ENCODE measurements at regions not wholly inside any gene's neighbourhood (a gene's known extent, or its start where the extent isn't known, plus 50 kb on each side); places are given as distances from the start of the nearest gene placed in this dataset.
A peak's percentile ranks its signal among the peaks of the same experiment; 100 is the strongest.
"Not testable (repeated sequence)": the region's sequence is repeated elsewhere in the genome, so short reads cannot be mapped to it uniquely, and the experiment has no call there.

DNA sequence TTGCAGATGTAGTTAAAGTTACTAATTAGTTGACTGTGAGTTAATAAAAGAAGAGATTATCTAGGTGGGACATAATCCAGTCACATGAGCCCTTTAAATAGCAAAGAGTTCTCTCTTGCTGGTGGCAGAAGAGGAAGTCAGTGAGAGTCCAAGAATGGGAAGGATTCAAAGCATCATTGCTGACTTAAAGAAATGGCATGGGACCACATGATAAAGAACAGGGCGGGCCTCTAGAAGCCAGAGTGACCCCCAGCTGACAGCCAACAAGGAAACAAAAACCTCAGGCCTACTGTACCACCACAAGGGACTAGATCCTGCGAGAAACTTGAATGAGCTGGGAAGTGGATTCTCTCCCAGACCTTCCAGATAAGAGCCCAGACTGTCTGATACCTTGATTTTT, 447.2 kb upstream of the CCDC54 start:
- ATAC-seq (no peak), DNase-seq (ENCODE audit: low spot score in 2 of 2) (no peak)
- H3K4me3 Mint-ChIP-seq = no peak overlapping the region
- no peaks in the 10 kb centered on the region for H3K36me3 Mint-ChIP-seq
- no peaks in the 10 kb centered on the region for H3K4me1 Mint-ChIP-seq
- no peaks in the 10 kb centered on the region for H3K9me3 Mint-ChIP-seq
- no peak overlapping the region for H3K27ac Mint-ChIP-seq

GRCh38 chr3:106931904-106932303, 445.3 kb upstream of the CCDC54 start:
- H3K36me3 Mint-ChIP-seq = no peaks in the 10 kb centered on the region
- no peaks in the 10 kb centered on the region for H3K9me3 Mint-ChIP-seq
- H3K27ac Mint-ChIP-seq = no peak overlapping the region
- no peaks in the 10 kb centered on the region for H3K4me1 Mint-ChIP-seq
- H3K4me3 Mint-ChIP-seq = no peak overlapping the region
- ATAC-seq (no peak), DNase-seq (ENCODE audit: low spot score in 2 of 2) (no peak)

- no peak for DNase-seq (ENCODE audit: low spot score in 2 of 2)
- Mint-ChIP-seq H3K27ac (no peak overlapping the region), H3K36me3 (no peaks in the 10 kb centered on the region), H3K4me1 (no peaks in the 10 kb centered on the region), H3K4me3 (no peak overlapping the region), H3K9me3 (no peaks in the 10 kb centered on the region)
- no peak for ATAC-seq
These were observed 440.9 kb upstream of the CCDC54 start for GRCh38 chr3:106936337-106936736.

DNA sequence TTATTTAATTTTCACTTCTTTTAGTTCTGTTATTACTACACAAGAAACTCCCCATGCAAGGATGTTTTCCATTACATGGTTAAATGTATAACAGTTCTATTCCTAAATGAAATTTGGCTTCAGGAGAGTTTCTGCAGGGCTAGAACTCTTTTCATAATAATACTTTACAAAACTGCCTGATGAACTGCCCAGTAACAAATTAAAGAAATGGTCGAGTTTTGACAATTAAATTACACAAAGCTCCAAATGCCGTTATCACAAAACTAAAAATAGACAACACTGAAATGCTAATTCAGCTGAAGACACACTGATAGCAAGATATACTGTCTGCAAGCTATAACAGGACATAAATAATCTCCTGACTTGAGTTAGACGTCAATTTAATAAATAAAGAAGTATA, 435.2 kb upstream of the CCDC54 start:
- H3K36me3 Mint-ChIP-seq = no peaks in the 10 kb centered on the region
- no peak overlapping the region for H3K27ac Mint-ChIP-seq
- H3K9me3 Mint-ChIP-seq = peaks cover 3% of the 10 kb centered on the region
- no peak overlapping the region for H3K4me3 Mint-ChIP-seq
- ATAC-seq = no peak
- DNase-seq (ENCODE audit: low spot score in 2 of 2) = no peak
- H3K4me1 Mint-ChIP-seq = no peaks in the 10 kb centered on the region

- Mint-ChIP-seq H3K36me3 (no peaks in the 10 kb centered on the region), H3K4me1 (no peaks in the 10 kb centered on the region), H3K27ac (no peak overlapping the region), H3K4me3 (no peak overlapping the region), H3K9me3 (peaks cover 3% of the 10 kb centered on the region)
- DNase-seq (ENCODE audit: low spot score in 2 of 2) (no peak), ATAC-seq (no peak)
These were observed 434.2 kb upstream of the CCDC54 start for GRCh38 chr3:106943071-106943470.

- DNase-seq (ENCODE audit: low spot score in 2 of 2) (no peak), ATAC-seq (no peak)
- no peaks in the 10 kb centered on the region for H3K36me3 Mint-ChIP-seq
- H3K4me3 Mint-ChIP-seq = no peak overlapping the region
- no peaks in the 10 kb centered on the region for H3K4me1 Mint-ChIP-seq
- H3K9me3 Mint-ChIP-seq = peaks cover 3% of the 10 kb centered on the region
- no peak overlapping the region for H3K27ac Mint-ChIP-seq
These were observed 431.8 kb upstream of the CCDC54 start for GRCh38 chr3:106945435-106945834.

GRCh38 chr3:106946866-106947265, 430.4 kb upstream of the CCDC54 start:
- H3K9me3 Mint-ChIP-seq = peaks cover 3% of the 10 kb centered on the region
- H3K4me3 Mint-ChIP-seq = no peak overlapping the region
- DNase-seq (ENCODE audit: low spot score in 2 of 2) (no peak), ATAC-seq (no peak)
- H3K4me1 Mint-ChIP-seq = no peaks in the 10 kb centered on the region
- no peak overlapping the region for H3K27ac Mint-ChIP-seq
- no peaks in the 10 kb centered on the region for H3K36me3 Mint-ChIP-seq

GRCh38 chr3:106957029-106957428, 420.2 kb upstream of the CCDC54 start:
- ATAC-seq (no peak), DNase-seq (ENCODE audit: low spot score in 2 of 2) (no peak)
- Mint-ChIP-seq H3K36me3 (no peaks in the 10 kb centered on the region), H3K9me3 (peaks cover 2% of the 10 kb centered on the region), H3K4me1 (no peaks in the 10 kb centered on the region), H3K27ac (no peak overlapping the region), H3K4me3 (no peak overlapping the region)

- Mint-ChIP-seq H3K27ac (no peak overlapping the region), H3K4me3 (no peak overlapping the region), H3K9me3 (no peaks in the 10 kb centered on the region), H3K4me1 (no peaks in the 10 kb centered on the region), H3K36me3 (no peaks in the 10 kb centered on the region)
- no peak for ATAC-seq
- DNase-seq (ENCODE audit: low spot score in 2 of 2) = no peak
These were observed 414.2 kb upstream of the CCDC54 start for GRCh38 chr3:106962993-106963392.

GRCh38 chr3:106963442-106963841, 413.8 kb upstream of the CCDC54 start:
- H3K4me1 Mint-ChIP-seq = no peaks in the 10 kb centered on the region
- no peaks in the 10 kb centered on the region for H3K9me3 Mint-ChIP-seq
- H3K27ac Mint-ChIP-seq = no peak overlapping the region
- no peak overlapping the region for H3K4me3 Mint-ChIP-seq
- H3K36me3 Mint-ChIP-seq = no peaks in the 10 kb centered on the region
- ATAC-seq = no peak
- DNase-seq (ENCODE audit: low spot score in 2 of 2) = no peak

DNA sequence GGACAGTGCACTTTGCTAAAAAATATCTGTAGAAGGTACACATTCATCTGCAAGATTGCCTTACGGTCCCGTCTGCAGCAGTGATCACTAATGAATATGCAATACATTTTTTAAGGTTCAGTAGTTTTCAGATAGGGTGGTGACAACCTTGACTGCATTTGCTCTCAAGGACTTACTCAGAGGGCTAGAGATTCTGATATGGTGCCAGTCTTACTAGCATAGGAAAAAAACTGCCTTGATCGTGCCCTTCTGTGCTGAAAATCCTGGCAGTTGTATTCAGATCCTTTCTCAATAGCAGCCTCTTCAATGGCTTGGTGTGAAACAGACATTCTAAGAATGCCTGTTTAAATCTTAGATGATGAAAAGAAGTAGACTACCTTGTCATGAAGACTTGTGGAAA, 411.9 kb upstream of the CCDC54 start:
- Mint-ChIP-seq H3K9me3 (no peaks in the 10 kb centered on the region), H3K4me1 (no peaks in the 10 kb centered on the region), H3K27ac (no peak overlapping the region), H3K4me3 (no peak overlapping the region), H3K36me3 (no peaks in the 10 kb centered on the region)
- no peak for ATAC-seq
- no peak for DNase-seq (ENCODE audit: low spot score in 2 of 2)

DNA sequence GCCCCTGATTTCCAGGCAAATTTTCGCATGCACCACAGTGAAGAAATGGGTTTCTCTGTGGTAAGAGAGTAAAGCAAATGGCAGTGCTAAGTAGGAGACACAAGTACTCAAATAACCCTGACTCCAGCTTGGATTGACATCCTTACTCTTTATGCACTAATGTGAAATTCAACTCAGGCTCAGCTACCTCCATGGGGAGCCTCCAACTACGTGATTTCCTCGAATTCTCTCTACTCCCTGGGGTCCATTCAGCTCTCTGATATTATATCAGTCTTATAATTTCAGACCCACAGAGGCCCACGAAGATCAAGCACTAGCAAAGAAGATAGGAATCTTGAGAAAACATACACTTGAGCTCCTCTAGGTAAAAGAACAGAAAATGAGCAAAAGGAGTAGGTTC, 407.6 kb upstream of the CCDC54 start:
- H3K27ac Mint-ChIP-seq = no peak overlapping the region
- ATAC-seq = no peak
- H3K4me1 Mint-ChIP-seq = no peaks in the 10 kb centered on the region
- H3K36me3 Mint-ChIP-seq = no peaks in the 10 kb centered on the region
- DNase-seq (ENCODE audit: low spot score in 2 of 2) = no peak
- no peak overlapping the region for H3K4me3 Mint-ChIP-seq
- H3K9me3 Mint-ChIP-seq = no peaks in the 10 kb centered on the region

DNA sequence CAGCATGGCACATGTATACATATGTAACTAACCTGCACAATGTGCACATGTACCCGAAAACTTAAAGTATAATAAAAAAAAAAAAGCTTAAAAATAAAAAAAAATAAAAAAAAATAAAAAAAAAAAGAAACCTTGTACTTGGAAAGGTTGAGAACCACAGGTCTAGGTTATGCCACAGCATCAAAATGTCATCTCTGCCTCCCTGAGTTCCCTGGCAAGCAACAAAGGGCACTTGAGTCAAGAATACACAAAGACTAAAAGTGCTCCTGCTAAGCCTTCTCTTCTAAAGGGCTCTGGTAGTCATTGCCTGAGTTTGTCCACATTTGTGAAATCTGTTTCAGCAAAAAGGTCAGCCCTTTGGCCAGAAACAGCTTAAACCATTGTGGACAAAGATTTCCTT, 395.8 kb upstream of the CCDC54 start:
- Mint-ChIP-seq H3K9me3 (no peaks in the 10 kb centered on the region), H3K4me1 (no peaks in the 10 kb centered on the region), H3K4me3 (no peak overlapping the region), H3K27ac (no peak overlapping the region), H3K36me3 (no peaks in the 10 kb centered on the region)
- ATAC-seq = no peak
- DNase-seq (ENCODE audit: low spot score in 2 of 2) = no peak

DNA sequence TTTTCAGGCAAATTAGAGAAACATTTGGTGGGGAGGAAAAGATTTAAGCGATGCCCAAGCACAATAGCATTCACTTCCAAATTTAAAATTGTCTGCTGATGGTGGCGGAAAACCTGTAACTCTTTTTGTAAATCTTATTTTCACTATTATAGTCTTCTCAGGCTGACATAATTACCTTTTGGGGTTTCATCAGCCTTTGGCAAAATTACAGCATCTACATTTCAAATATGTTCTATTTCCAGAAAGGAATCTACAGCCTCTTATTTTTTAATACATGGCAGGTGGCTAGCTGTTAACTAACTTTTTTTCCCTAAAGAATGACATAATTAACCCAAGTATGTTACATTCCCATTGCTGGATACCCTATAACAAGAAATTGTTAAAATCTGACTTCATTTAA, 391.5 kb upstream of the CCDC54 start:
- H3K27ac Mint-ChIP-seq = no peak overlapping the region
- no peaks in the 10 kb centered on the region for H3K4me1 Mint-ChIP-seq
- H3K4me3 Mint-ChIP-seq = no peak overlapping the region
- H3K36me3 Mint-ChIP-seq = no peaks in the 10 kb centered on the region
- DNase-seq (ENCODE audit: low spot score in 2 of 2) (no peak), ATAC-seq (no peak)
- peaks cover 6% of the 10 kb centered on the region for H3K9me3 Mint-ChIP-seq

DNA sequence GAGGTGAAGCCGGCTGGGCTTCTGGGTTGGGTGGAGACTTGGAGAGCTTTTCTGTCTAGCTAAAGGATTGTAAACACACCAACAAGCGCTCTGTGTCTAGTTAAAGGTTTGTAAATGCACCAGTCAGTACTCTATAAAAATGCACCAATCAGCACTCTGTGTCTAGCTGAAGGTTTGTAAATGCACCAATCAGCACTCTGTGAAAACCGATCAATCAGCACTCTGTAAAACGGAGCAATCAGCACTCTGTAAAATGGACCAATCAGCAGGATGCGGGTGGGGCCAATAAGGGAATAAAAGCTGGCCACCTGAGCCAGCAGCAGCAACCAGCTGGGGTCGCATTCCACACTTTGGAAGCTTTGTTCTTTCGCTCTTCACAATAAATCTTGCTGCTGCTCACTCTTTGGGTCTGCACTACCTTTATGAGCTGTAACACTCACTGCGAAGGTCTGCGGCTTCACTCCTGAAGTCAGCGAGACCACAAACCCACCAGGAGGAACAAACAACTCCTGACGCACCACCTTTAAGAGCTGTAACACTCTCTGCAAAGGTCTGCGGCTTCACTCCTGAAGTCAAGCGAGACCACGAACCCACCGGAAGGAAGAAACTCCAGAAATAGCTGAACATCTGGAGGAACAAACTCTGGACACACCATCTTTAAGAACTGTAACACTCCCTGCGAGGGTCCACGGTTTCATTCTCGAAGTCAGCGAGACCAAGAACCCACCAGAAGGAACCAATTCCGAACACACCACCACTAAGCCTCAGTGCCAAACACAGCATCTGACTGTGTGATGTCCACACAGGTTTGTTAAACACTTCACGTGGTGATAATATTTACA, 378.2 kb upstream of the CCDC54 start:
- DNase-seq (ENCODE audit: low spot score in 2 of 2); H3K9me3 Mint-ChIP-seq: not testable (repeated sequence)

GRCh38 chr3:107001635-107002034, 375.6 kb upstream of the CCDC54 start:
- no peak overlapping the region for H3K4me3 Mint-ChIP-seq

More for the DNA sequence above, 378.2 kb upstream of the CCDC54 start:
- Mint-ChIP-seq H3K4me1 (peaks cover 15% of the 10 kb centered on the region), H3K4me3 (peak overlapping the region; percentile 35)
- H3K27ac Mint-ChIP-seq, H3K36me3 Mint-ChIP-seq: not testable (repeated sequence)
- peak; percentile 70 for ATAC-seq

More at GRCh38 chr3:107001635-107002034, 375.6 kb upstream of the CCDC54 start:
- no peaks in the 10 kb centered on the region for H3K36me3 Mint-ChIP-seq
- peaks cover 7% of the 10 kb centered on the region for H3K9me3 Mint-ChIP-seq
- H3K27ac Mint-ChIP-seq = no peak overlapping the region
- peaks cover 15% of the 10 kb centered on the region for H3K4me1 Mint-ChIP-seq
- ATAC-seq = no peak
- no peak for DNase-seq (ENCODE audit: low spot score in 2 of 2)

Data from stimulated activated effector memory CD8-positive, alpha-beta T cell treated with anti-CD3 and anti-CD28 coated beads, Interleukin-12 subunit alpha, Interleukin-12 subunit beta, amount 100 ng/mL, for 72 hours (primary cell).